ENCODE measurements at regions not wholly inside any gene's neighbourhood (a gene's known extent, or its start where the extent isn't known, plus 50 kb on each side); places are given as distances from the start of the nearest gene placed in this dataset.

DNA sequence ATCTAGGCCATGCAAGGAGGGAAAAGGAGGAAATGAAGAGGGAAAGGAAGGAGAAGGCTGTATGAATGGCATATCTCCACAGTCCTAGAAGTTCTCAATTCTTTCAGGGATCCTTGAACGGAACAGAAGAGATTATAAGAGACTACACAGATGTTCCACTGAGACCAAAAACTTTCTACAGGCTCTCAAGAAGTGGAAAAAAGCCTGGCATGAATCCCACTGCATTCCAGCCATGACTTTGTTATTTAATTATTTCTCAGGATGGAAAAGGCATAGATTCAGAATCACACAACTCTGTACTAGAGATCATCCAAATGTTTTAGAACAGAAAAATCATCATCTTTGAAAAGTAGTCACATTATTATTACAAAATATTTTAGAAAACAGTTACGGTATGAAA, 131.7 kb upstream of the CDH20 start:
- TF ChIP-seq POLR2A (IDR thresholded peaks at IDR 0.05; ENCODE audit: low read length): no peak
- TF ChIP-seq GATA1 (IDR thresholded peaks at IDR 0.05; ENCODE audit: low read depth, low read length): no peak
